AG08395 (cell line): ENCODE measurements at regions not wholly inside any gene's neighbourhood (a gene's known extent, or its start where the extent isn't known, plus 50 kb on each side); places are given as distances from the start of the nearest gene placed in this dataset.
"Not testable (repeated sequence)": the region's sequence is repeated elsewhere in the genome, so short reads cannot be mapped to it uniquely, and the experiment has no call there.

ENCODE experiments used
- DNase-seq: peaks from one replicate; pipeline ENCODE4 v3.0.0; 2012; ENCODE audit warnings: mixed read lengths, low spot score

DNA sequence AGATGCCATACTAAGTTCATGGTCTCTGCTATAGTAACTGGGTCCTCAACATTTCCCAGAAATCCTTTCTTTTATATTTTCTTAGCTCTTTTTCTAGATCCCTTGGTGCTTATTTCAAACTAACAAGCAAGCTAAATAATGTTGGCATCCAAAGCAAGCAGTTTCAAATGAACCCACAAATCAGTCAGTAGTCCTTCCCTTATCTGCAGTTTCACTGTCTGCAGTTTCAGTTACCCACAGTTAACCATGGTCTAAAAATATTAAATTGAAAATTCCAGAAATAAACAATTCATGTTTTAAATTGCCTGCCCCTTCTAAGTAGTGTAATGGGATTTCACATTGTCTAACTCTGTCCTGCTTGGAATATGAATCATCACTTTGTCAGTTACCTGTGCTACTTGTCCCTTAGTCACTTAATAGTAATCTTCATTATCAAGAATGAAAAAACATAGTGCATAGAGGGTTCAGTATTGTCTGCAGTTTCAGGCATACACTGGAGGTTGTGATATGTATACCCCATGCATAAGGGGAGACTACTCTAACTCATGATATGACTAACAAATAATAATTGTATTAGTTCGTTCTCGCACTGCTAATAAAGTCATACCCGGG is 633.7 kb downstream of the MECOM start:
- DNase-seq: no peak

DNA sequence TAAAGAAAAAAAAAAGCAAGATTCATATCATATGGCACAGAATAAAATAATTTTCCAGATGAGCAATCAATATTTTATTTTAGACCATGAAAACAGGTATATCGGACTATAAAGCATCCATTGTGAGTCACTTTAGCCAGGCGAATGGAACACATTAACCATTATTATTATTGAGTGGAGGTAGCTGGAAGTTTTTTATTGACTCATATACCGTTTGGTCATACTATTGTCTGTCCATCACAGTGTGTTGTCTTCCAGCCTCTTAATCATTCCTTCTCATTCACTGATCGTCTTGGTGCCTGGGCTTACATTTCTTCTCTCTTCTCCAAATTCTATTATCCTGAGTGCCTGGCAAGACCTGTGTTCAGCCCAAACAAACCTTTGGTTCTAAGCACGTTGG is 634.8 kb downstream of the MECOM start:
- no peak for DNase-seq

DNA sequence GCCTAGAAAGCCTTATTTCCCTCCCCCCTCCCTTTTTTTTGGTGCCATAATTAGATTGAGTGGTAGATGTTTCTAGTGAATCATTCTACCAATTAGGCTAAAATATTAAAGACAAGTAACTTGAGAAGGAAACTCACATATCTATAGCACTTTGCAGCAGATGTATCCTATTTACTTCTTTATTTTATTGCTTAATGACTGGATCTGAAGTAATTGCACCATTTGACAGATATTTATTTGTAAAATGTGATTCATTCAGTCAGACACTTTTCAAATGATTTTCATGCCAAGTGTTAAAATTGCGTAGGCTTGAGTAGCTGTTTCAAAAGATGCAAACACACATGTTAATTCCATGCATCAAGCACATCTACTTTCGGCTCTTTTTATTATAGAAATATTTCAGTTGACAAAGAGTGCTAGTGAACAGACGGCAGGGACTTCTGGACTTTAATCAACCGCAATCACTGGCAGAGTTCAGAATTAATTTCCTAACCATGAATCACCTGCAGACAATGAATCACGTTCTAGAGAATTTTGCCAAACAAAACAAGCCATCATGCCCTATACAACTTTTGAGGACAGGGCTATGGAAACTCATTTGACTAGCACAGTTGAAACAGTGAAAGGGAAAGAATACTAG is 636.8 kb downstream of the MECOM start:
- peak; percentile 63 for DNase-seq

DNA sequence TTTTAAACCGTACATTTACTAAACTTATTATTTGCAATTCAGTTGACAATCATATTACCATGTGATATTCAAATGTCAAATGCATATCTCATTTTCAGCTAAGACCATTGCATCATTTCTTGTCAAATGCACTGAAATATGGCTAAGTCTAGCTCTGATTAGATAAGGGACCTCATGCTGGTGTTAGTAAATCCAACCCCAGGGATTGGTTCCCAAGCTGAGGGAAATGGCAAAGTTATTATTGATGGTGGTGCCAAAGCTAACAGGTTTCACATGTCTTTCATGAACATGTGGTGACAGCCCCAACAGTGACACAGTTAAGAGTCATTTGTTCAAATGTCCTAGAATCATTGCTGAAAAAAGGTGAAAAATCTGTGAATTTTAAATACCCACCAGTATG is 641.1 kb downstream of the MECOM start:
- DNase-seq: no peak

DNA sequence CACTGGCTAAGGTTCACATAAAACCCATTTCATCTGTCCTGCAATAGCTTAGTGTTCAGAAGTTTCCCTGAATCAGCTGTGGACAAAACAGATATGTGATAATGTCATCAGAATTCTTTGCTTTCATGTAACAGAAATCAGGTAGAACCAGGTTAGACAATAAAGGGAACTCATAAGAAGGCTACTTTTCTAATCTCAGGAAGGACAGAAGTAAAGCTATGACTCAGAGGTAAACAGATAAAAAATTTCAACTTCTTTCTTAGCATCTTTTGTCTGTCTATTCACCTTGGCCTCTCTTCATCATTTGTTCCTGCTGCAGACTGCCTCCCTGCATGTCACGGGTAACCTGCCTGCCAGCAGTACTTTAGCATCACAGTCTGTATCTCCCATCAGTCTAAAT is 643.1 kb downstream of the MECOM start:
- no peak for DNase-seq

DNA sequence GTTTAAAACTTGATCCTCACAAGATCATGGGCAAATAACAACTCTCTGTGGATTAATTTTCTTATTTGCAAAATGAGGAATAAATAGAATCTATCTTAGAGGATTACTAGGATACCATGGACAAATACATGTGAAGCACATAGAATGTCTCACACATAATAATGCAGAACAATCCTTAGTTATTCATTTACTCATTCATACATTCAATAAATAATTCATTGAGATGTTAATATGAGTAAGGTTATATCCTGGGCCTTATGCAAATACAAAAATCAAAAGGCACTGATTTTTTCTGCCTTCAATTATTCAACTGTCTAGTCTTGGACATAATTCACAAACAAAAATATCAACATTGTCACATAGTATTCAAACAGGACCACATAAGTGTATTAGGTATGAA is 654.1 kb downstream of the MECOM start:
- DNase-seq: no peak

DNA sequence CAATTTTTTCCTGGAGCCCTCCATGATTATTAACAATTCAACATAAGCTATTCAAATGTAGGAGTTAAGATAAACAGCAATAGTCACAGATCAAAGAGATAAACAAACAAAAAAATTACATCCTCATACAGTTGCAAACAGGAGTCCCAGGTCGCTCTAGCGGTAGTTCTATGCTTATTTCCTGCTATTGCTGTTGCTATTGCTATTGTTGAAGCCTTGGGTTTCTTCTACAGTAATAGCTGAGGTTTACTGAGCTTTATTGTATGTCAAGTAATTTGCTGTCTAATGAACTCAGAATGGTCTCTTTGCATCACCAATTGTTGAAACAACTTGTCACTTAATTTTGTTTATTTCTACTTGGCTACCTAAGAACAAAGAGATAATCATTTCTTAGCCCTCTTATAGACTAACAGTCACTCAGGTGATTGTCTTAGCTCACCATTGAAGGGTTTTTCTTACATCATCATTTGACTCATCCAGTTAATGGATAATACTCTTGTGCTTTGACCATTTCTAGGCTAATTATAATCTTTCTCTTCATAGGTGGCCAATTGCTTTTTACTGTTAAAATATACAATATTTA is 654.6 kb downstream of the MECOM start:
- DNase-seq: no peak

DNA sequence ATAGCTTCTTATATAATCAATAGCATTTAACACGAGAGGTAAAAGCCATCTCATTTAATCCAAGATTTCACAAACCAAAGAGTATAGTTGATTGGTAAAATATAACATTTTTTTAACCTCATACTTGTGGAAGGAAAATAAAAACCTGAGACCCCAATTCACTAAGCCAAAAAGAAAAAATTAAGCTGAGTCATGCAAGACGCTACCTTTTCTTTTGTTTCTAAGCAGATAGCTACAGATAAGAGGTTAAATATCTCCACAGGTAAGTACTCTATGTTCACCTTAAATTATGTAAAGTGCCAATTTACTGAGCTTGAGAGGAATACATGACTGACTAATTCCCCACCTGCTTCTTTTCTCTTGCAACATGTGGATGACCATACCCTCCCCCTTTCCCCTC is 656.4 kb downstream of the MECOM start:
- no peak for DNase-seq

DNA sequence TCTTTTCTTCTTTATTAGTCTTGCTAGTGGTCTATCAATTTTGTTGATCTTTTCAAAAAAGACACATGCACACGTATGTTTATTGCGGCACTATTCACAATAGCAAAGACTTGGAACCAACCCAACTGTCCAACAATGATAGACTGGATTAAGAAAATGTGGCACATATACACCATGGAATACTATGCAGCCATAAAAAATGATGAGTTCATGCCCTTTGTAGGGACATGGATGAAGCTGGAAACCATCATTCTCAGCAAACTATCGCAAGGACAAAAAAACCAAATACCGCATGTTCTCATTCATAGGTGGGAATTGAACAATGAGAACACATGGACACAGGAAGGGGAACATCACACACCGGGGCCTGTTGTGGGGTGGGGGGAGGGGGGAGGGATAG is 657.1 kb downstream of the MECOM start:
- DNase-seq: not testable (repeated sequence)

DNA sequence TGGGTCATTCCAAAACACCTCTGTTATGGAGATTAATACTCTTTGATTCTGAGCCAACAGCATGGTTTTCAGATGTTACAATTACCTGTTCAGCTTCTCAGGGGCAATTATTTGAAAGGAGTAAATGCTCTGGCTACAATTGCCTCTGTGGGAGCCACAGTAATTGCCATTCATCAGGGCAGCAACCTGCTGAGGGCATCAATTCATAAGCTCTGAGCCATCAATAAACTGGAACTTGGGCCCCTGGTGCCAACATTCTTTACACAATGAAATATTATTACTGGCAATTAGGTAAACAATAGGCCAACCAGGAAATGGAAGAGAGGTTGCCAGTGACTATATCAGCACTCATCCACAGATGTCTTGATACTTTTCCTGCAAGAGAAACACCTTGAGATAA is 660.8 kb downstream of the MECOM start:
- no peak for DNase-seq

DNA sequence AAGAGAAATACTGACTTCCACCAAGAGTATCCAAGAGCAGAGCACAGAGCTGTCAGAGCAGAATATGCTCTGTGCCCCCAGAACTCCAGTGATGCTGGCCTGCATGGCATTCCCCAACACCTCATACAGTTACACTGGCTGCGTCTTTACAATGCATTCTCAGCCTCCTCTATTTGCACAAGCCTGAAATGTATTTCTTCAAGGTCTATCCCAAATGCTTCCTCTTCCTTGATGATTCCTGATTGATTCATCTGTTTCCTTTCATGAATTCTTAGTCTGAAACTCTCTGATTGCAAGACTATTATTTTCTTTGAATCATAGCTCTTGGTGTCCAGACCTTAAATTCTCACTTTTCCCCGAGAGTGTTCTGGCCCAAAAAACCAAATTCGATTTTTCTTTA is 664.7 kb downstream of the MECOM start:
- no peak for DNase-seq

DNA sequence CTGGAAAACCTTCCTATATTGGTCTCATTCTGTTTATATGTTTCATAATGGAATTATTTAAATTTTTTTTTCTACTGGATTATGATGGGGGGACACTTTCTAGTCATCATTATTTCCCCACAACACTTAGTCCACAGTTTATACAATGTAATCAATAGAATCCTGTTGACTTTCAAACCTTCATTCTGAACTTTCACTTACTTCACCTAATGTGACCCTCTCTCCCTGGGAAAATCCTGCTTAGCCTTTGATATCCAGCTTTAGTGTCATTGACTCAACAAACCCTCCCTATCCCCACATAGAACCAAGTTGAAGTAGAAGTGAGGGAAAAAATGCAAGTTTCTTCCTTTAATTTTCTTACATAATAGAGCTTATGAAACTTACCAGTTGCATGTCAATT is 666.0 kb downstream of the MECOM start:
- no peak for DNase-seq

DNA sequence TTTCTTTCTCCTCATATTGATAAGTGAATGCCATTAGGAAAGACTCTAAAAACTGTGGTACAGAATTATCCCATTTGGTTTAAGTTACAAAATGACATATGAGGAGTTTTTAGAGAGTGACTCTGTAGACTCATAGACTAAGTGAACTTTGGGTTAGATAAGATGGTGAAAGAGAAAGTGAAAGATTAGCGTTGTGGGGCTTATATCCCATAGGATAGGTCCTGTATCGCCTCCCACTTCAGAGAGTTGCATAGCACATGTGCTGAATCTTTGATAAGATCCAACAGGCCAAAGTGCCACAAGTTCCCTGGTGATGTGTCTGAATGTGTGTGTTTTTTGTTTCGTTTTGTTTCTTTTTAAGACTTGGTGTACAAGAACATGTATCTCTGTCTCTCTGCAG is 666.9 kb downstream of the MECOM start:
- DNase-seq: no peak

DNA sequence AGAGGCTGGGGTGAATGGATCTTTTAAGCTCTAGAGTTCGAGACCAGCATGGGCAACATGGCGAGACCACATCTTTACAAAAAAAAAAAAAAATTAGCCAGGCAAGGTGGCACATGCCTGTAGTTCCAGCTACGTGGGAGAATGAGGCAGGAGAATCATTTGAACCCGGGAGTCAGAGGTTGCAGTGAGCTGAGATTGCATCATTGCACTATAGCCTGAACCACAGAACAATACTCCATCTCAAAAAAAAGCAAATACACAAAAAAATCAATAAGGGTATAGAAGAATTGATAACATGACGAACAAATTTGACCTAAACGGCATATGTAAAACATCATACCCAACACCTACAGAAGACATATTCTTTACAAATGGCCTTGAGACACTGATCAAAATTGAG is 668.4 kb downstream of the MECOM start:
- no peak for DNase-seq

DNA sequence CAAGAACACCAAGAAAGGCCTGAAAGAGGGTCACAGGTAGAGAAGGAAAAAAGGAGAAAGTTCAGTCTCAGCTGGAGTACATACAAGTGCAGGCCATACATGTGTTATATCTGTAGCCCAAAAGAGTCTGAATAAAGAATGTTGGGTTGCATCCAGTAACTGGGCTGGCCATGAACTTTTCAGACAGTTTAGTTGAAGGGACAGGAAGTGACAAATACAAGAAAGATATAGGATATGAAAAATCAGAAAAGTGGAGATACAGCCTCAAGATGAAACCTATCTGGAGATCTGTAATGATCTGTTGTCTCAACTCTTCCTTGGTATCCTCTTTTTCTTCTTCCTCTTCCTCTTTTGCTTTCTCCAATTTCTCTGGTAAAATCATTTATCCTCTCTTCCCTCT is 671.7 kb downstream of the MECOM start:
- DNase-seq: no peak

DNA sequence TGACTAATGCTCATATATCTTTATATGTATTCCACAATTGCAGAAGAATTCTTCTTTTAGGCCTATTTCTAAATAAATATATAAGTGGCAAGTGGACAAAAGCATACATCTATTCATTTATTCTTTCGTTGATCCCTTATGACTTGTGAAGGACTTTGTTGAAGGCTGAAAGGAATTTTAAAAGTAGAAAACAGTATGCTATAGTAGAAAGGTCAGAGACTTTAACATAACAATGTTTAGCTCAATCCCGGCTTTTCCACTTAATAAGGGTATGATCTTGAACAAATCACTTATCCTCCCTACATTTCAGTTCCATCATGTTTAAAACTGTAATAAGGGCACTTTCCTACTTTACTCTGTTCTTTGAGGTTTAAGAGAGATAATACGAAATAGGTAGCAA is 672.9 kb downstream of the MECOM start:
- no peak for DNase-seq

DNA sequence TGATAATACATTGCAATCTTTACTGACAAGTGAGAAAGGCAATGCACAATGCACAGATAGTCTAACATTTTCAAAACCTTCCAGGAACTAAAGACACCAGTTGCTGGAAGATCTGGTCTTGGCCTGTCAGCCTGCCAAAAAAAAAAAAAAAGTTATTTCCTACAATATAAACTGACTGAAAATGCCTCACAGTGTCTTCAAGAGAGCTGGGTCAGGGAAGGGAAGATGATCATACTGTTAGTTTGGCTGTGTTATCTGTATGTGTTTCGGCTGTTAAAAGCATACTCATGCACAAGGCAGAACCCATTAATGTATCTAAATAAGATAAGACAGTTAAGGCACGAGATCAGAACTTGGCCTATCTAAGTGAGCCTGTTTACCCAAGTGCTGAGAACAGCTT is 673.4 kb downstream of the MECOM start:
- DNase-seq: no peak

DNA sequence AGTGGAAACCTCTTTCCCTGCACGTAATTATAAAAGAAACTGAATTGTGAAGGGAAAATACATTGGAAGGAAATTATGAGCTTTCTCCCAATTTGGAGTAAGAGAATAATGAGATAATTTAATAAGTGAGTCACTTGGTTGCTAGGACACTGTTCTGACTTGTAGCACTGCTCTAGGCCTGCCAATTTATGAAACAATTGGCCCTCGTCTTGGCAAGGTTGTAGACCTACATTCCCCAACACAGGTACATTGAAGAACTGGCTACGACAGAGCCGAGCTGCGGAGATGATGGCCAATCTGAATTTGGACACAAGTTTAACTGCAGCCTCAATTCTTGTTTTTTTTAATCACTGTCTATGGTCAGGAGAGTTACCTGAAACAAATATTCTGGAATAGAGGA is 674.1 kb downstream of the MECOM start:
- DNase-seq: no peak

DNA sequence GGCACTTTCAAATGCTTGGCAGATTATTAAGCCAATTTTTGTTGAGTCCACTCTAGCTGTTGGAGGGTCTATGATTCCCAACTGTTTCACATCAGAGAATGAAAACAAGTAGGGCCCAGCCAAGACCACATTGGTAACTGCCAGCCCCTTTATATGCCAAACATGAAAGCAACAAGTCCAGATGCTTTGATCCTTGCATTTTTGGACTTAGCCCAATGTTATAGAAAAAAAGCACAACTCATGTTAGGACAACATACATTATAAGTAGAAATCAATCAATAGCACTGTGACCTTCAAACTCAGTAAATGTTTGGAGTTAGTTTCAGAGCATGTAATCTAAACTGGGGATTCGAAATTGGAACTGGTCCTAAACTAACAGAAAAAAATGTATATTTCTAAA is 674.7 kb downstream of the MECOM start:
- DNase-seq: no peak

DNA sequence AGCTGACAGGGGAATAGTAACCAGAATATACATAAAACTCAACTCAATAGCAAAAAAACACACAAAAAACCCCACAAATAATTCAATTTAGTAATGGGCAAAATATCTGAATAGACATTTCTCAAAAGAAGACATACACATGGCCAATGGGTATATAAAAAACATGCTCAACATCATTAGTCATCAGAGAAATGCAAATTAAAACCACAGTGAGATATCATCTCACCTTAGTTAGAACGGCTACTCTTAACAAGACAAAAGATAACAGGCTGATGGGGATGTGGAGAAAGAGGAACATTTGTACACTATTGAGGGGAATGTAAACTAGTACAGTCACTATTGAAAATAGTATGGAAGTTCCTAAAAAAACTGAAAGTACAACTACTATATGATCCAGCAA is 678.6 kb downstream of the MECOM start:
- no peak for DNase-seq

DNA sequence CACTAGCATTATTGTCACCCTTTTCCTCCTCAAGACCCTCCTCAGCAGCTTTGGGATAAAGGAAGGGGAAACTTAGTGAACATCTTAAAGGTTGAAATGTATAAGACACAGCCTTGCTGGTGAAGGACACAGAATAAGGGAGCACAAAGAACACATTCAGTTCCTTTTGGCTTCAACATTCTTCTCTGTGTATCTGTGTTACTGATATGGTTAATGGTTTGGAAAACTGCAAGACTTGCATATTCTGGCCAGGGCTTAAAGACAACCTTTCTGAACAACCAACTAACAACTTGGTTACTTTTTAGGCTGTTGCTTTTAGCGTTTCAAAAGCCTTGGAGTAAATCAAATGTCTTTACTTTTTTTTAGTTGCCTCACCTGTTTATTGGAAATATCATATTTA is 680.5 kb downstream of the MECOM start:
- no peak for DNase-seq

DNA sequence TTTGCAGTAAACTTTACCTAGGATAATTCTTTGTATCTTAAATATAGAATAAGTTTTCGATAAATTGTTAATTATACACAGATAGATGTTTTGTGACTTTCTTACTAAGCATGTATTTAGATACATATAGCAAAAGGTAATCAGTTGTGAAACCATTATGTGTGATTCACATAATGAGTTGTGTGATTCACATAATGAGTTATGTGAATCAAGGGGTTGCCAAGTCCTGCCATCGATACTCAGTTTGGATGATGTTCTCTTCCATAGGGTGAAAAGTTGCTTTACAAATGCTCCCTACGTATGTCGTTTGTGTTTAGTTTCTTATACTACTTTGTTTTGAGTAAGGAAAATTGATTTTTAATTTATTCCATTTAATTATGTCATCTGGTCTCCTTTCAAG is 682.1 kb downstream of the MECOM start:
- DNase-seq: no peak

DNA sequence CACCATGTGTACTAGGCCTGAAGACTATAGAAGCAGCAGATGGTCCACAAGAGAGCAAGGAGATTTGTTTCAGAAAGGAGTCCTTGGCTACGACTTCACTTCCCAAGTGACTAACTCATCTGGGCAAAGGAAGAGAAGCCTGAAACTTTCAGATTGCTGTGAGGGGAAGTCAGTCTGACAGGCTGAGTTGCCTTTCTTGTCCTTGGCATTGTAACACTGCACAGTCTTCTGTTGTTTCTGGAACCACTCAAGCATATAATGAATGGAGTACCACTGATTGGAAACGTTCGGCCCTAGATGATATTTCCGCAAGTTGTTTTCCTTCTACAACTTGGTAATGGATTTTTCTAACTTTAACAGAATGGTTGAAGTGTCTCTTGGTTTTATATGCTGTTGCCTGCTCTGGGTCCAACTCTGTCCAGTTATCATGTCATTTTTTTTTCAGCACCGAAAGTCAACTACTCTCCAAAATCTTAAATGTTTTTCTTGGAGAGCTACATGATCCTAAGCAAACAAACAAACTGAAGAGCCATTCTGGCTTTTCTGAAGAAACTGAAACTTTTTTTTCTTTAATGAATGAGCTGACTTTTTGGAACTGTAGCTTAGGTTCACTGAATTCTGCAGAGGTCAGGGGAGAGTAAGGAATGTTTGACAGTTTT is 685.7 kb downstream of the MECOM start:
- no peak for DNase-seq

DNA sequence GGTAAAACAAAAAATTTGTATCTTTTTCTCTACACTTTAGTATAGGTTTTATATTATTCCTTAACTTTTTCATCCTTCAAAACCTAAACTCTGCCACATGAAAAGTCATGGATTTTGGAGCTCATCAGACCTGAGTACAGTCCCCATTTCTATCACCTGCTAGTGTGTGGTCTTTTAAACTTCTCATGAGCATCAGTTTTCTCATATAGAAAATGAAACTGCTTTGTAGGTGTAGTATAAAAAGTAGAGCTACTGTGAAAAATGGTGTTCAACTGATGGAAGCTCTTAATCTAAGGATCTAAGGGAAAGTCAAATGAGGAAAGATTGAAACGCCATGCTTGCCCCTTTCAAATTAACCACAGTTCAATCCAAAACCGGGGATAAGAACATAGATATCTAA is 686.5 kb downstream of the MECOM start:
- DNase-seq: no peak
